H1 (cell line): ENCODE measurements at regions not wholly inside any gene's neighbourhood (a gene's known extent, or its start where the extent isn't known, plus 50 kb on each side); places are given as distances from the start of the nearest gene placed in this dataset.

ENCODE experiments used
- CBX5 ChIP-seq: fragments of 300-800, 300-1000 bp; sonication (generic); IDR thresholded peaks from 2 replicates; pipeline ENCODE4 v1.7.1; 2016; ENCODE audit warnings: antibody characterized with exemption, low read length, low read depth
- EGR1 ChIP-seq: IDR thresholded peaks from 2 replicates; pipeline ENCODE4 v1.6.1; 2011; ENCODE audit warnings: low read depth, low read length, borderline replicate concordance
- EP300 ChIP-seq, 2 experiments: IDR thresholded peaks; 1 replicate in 1 of 2; 2 replicates in 1 of 2; pipeline ENCODE4 v1.6.1; 2011 to 2012; ENCODE audit warnings: low read depth in 2 of 2, low read length in 2 of 2, mild to moderate bottlenecking in 2 of 2, borderline replicate concordance in 1 of 2, inconsistent platforms in 1 of 2, moderate library complexity in 1 of 2
- MAFK ChIP-seq: IDR thresholded peaks from 2 replicates; pipeline ENCODE4 v1.6.1; 2012; ENCODE audit warnings: low read depth, mild to moderate bottlenecking, improper control_type of control experiment, low read length
- RAD21 ChIP-seq, 2 experiments: IDR thresholded peaks in 1 of 2; conservative IDR thresholded peaks in 1 of 2; 2 replicates each; pipeline ENCODE4 v1.6.1; 2011; ENCODE audit warnings: low read depth in 2 of 2, low read length in 2 of 2, improper control_type of control experiment in 1 of 2, inconsistent platforms in 1 of 2, mild to moderate bottlenecking in 1 of 2, moderate library complexity in 1 of 2
- SRF ChIP-seq: IDR thresholded peaks from 2 replicates; pipeline ENCODE4 v1.6.1; 2011; ENCODE audit warnings: mild to moderate bottlenecking, low read depth, low read length, moderate library complexity
- TCF12 ChIP-seq: IDR thresholded peaks from 2 replicates; pipeline ENCODE4 v1.6.1; 2011; ENCODE audit warnings: low read depth, mild to moderate bottlenecking, low read length

- no peak for TF ChIP-seq MAFK
- no peak for TF ChIP-seq SRF
- TF ChIP-seq TCF12: no peak
- TF ChIP-seq EGR1: no peak
- TF ChIP-seq CBX5: no peak
- TF ChIP-seq EP300 (IDR thresholded peaks at IDR 0.05; ENCODE audit: borderline replicate concordance in 1 of 2, low read depth in 2 of 2, low read length in 2 of 2): no peak
- TF ChIP-seq RAD21 (IDR thresholded peaks at IDR 0.05 in 1 of 2, conservative IDR thresholded peaks at IDR 0.05 in 1 of 2; ENCODE audit: low read depth in 2 of 2, low read length in 2 of 2): no peak
Measured at GRCh38 chr16:85377388-85378144, 235.6 kb upstream of the GSE1 start (continued).
